ENCODE measurements at regions not wholly inside any gene's neighbourhood (a gene's known extent, or its start where the extent isn't known, plus 50 kb on each side); places are given as distances from the start of the nearest gene placed in this dataset.

DNA sequence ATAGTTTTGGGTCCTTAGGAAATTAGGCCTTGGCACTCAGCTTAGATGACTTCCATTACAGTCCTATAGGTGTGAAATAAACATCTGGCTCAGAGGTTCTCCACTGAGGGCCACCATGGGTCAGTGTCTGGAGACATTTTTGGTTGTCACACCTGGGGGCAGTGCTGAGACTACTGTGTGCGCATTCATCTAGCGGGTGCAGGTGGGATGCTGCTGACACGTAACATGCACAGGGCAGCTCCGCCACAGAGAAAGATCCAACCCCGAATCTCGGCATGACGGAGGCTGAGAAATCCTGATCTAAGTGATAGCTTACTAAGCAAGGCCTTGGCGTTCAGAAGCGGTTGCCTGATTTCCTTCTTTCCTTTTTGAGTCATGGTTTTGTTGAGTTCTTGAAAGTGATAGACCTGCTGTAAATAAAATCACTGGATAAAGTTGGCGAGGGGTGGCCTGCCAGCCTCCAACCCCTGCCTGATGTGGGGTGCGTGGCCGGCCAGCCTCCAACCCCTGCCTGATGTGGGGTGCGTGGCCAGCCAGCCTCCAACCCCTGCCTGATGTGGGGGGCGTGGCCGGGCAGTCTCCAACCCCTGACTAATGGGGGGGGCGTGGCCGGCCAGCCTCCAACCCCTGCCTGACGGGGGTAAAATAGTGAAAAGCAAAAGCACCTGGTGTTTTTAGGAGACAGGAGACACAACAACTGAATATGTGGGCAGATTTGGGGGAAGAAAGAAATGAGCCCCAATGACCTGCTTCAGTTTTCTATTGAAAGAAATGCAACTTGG is 158.1 kb downstream of the CDH26 start:
- no peaks in the 10 kb centered on the region for H3K4me1 Mint-ChIP-seq (ENCODE audit: unreplicated experiment)
- H3K9me3 Mint-ChIP-seq (ENCODE audit: unreplicated experiment): no peaks in the 10 kb centered on the region
- H3K4me3 Mint-ChIP-seq (ENCODE audit: unreplicated experiment): no peak overlapping the region
- DNase-seq (ENCODE audit: extremely low spot score, unreplicated experiment): no peak
- H3K27ac Mint-ChIP-seq (ENCODE audit: unreplicated experiment): no peak overlapping the region
- no peaks in the 10 kb centered on the region for H3K36me3 Mint-ChIP-seq (ENCODE audit: unreplicated experiment)
- H3K27me3 Mint-ChIP-seq (ENCODE audit: unreplicated experiment): peaks cover 14% of the 10 kb centered on the region
- TF ChIP-seq, protein P1, sequence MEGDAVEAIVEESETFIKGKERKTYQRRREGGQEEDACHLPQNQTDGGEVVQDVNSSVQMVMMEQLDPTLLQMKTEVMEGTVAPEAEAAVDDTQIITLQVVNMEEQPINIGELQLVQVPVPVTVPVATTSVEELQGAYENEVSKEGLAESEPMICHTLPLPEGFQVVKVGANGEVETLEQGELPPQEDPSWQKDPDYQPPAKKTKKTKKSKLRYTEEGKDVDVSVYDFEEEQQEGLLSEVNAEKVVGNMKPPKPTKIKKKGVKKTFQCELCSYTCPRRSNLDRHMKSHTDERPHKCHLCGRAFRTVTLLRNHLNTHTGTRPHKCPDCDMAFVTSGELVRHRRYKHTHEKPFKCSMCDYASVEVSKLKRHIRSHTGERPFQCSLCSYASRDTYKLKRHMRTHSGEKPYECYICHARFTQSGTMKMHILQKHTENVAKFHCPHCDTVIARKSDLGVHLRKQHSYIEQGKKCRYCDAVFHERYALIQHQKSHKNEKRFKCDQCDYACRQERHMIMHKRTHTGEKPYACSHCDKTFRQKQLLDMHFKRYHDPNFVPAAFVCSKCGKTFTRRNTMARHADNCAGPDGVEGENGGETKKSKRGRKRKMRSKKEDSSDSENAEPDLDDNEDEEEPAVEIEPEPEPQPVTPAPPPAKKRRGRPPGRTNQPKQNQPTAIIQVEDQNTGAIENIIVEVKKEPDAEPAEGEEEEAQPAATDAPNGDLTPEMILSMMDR (IDR thresholded peaks at IDR 0.05): no peak

DNA sequence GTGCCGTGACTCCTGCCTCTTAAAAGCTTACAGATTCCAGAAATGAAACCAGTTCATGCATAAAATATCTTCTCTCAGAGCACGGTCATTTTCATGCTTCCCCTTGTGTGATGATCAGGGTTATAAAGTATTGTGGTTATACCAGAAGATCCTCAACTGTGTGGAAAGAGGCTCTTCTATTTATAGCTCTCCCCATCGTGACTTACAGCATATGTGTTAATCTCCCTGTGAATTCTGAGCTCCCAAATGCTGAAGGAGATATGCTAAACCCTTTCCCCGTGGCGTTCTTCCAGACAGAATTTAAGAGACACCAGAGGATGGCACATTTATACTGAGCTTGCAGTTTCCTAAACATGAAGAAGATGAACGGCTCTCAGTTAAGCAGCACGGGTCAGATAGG is 158.8 kb downstream of the CDH26 start:
- Mint-ChIP-seq H3K27me3 (ENCODE audit: unreplicated experiment) (peaks cover 14% of the 10 kb centered on the region), H3K27ac (ENCODE audit: unreplicated experiment) (no peak overlapping the region)

DNA sequence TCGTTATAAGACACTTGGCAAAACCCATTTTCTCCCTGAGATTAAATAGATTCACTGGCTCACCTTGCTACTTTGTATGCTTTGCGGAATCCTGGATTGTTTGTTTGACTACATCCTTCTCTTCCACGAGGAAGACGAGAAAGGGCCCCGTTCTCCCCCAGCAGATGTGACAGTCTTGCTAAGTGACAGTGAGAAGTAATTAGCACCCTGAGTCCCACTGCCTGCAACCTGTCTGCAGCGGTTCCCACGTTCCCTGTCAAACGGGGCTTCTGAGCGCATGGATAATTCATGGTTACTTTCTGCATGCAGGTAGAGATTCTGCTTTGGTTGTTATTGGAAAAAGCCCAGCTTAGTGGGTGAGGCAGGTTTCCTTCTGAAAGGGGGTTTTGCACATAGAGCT is 163.7 kb downstream of the CDH26 start:
- H3K36me3 Mint-ChIP-seq (ENCODE audit: unreplicated experiment): no peaks in the 10 kb centered on the region
- no peaks in the 10 kb centered on the region for H3K4me1 Mint-ChIP-seq (ENCODE audit: unreplicated experiment)
- H3K27ac Mint-ChIP-seq (ENCODE audit: unreplicated experiment): no peak overlapping the region
- no peak for DNase-seq (ENCODE audit: extremely low spot score, unreplicated experiment)
- TF ChIP-seq, protein P1 (IDR thresholded peaks at IDR 0.05): no peak
- no peak overlapping the region for H3K4me3 Mint-ChIP-seq (ENCODE audit: unreplicated experiment)
- peaks cover 16% of the 10 kb centered on the region for H3K27me3 Mint-ChIP-seq (ENCODE audit: unreplicated experiment)
- no peaks in the 10 kb centered on the region for H3K9me3 Mint-ChIP-seq (ENCODE audit: unreplicated experiment)

More for the DNA sequence above, 158.8 kb downstream of the CDH26 start:
- DNase-seq (ENCODE audit: extremely low spot score, unreplicated experiment): no peak
- Mint-ChIP-seq H3K36me3 (ENCODE audit: unreplicated experiment) (no peaks in the 10 kb centered on the region), H3K9me3 (ENCODE audit: unreplicated experiment) (no peaks in the 10 kb centered on the region), H3K4me1 (ENCODE audit: unreplicated experiment) (no peaks in the 10 kb centered on the region), H3K4me3 (ENCODE audit: unreplicated experiment) (no peak overlapping the region)
- TF ChIP-seq, protein P1 (IDR thresholded peaks at IDR 0.05): no peak

DNA sequence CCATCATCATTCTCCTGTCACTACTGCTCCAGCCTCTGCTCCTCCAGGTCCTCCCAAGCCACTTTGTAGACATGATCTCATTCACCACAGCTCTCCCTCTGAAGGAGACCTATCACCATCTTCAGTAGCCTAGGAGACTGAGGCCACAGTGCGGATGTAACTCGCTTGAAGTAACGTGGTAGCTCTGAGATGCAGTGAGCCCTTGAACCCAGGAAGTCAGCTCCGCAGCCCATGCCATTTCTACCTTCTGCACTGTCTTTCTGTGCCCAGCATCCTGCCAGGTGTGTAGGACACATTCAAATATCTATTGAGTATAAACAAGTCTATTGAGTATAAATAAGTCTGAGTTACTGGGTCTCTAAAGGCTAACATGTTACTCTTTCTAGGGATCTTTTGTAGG is 164.4 kb downstream of the CDH26 start:
- DNase-seq (ENCODE audit: extremely low spot score, unreplicated experiment): no peak
- H3K27ac Mint-ChIP-seq (ENCODE audit: unreplicated experiment): no peak overlapping the region
- TF ChIP-seq, protein P1 (IDR thresholded peaks at IDR 0.05): no peak
- no peak overlapping the region for H3K4me3 Mint-ChIP-seq (ENCODE audit: unreplicated experiment)
- no peaks in the 10 kb centered on the region for H3K36me3 Mint-ChIP-seq (ENCODE audit: unreplicated experiment)
- no peaks in the 10 kb centered on the region for H3K4me1 Mint-ChIP-seq (ENCODE audit: unreplicated experiment)
- H3K27me3 Mint-ChIP-seq (ENCODE audit: unreplicated experiment): peaks cover 16% of the 10 kb centered on the region
- H3K9me3 Mint-ChIP-seq (ENCODE audit: unreplicated experiment): no peaks in the 10 kb centered on the region

DNA sequence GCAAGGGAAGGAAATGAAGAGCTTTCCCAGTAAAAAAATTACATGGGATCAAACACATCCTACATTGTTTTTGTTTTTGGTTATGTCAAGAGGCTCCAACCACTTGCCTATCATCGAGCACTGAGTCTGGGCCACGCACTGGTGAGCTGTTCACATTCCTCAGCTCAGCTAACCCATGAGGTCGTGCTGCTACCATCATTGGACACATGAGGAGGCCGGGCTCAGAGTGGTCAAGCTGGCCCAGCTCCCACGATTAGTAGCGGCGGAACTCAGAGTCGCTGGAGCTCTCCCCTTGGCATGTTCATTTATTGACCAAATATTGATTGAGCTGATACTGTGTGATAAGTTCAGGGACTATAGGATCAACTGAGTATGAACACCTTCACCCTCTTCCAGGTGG is 164.9 kb downstream of the CDH26 start:
- no peak for DNase-seq (ENCODE audit: extremely low spot score, unreplicated experiment)
- no peaks in the 10 kb centered on the region for H3K9me3 Mint-ChIP-seq (ENCODE audit: unreplicated experiment)
- H3K27ac Mint-ChIP-seq (ENCODE audit: unreplicated experiment): no peak overlapping the region
- no peaks in the 10 kb centered on the region for H3K4me1 Mint-ChIP-seq (ENCODE audit: unreplicated experiment)
- TF ChIP-seq, protein P1 (IDR thresholded peaks at IDR 0.05): no peak
- H3K27me3 Mint-ChIP-seq (ENCODE audit: unreplicated experiment): peaks cover 12% of the 10 kb centered on the region
- no peak overlapping the region for H3K4me3 Mint-ChIP-seq (ENCODE audit: unreplicated experiment)
- H3K36me3 Mint-ChIP-seq (ENCODE audit: unreplicated experiment): no peaks in the 10 kb centered on the region
